DOHH2 (cell line): ENCODE measurements at regions not wholly inside any gene's neighbourhood (a gene's known extent, or its start where the extent isn't known, plus 50 kb on each side); places are given as distances from the start of the nearest gene placed in this dataset.

Experiments used
- H3F3A ChIP-seq: fragments of 200-600 bp; sonication (generic), shearing (Covaris generic); 2 replicates; pipeline ENCODE4 v1.6.0; 2016; ENCODE audit warnings: antibody characterized with exemption, mild to moderate bottlenecking; ENCODE audit not compliant: control insufficient read depth, insufficient read depth
- H3K27ac ChIP-seq: fragments of 200-600 bp; sonication (generic); 2 replicates; pipeline ENCODE4 v1.5.1; 2014; ENCODE audit warnings: low read depth, mild to moderate bottlenecking, low read length, moderate library complexity
- H3K27me3 ChIP-seq: fragments of 200-600 bp; sonication (generic); 2 replicates; pipeline ENCODE4 v1.6.1; 2014; ENCODE audit warnings: mild to moderate bottlenecking, low read length, mixed read lengths; ENCODE audit not compliant: control insufficient read depth
- H3K36me3 ChIP-seq: fragments of 200-600 bp; sonication (generic); 2 replicates; pipeline ENCODE4 v1.6.1; 2014; ENCODE audit warnings: mild to moderate bottlenecking, low read length, moderate library complexity, mixed read lengths; ENCODE audit not compliant: control insufficient read depth
- H3K4me1 ChIP-seq: fragments of 200-600 bp; sonication (generic); 2 replicates; pipeline ENCODE4 v1.6.1; 2014; ENCODE audit warnings: mild to moderate bottlenecking, low read length, mixed read lengths; ENCODE audit not compliant: control insufficient read depth
- H3K4me2 ChIP-seq: fragments of 200-600 bp; sonication (generic); 2 replicates; pipeline ENCODE4 v1.6.0; 2014; ENCODE audit warnings: mild to moderate bottlenecking, low read length, moderate library complexity
- H3K4me3 ChIP-seq: fragments of 200-600 bp; sonication (generic); 2 replicates; pipeline ENCODE4 v1.5.1; 2014; ENCODE audit warnings: mild to moderate bottlenecking, low read length, mixed read lengths
- H3K79me2 ChIP-seq: fragments of 200-600 bp; sonication (generic); 2 replicates; pipeline ENCODE4 v1.6.1; 2014; ENCODE audit warnings: mild to moderate bottlenecking, low read length, mixed read lengths; ENCODE audit not compliant: control insufficient read depth
- H3K9me2 ChIP-seq: fragments of 200-600 bp; sonication (generic); replicated peaks from 2 replicates; pipeline ENCODE4 v1.6.1; 2014; ENCODE audit warnings: mild to moderate bottlenecking, low read length, mixed read lengths; ENCODE audit not compliant: control insufficient read depth
- H3K9me3 ChIP-seq: fragments of 200-600 bp; sonication (generic); 2 replicates; pipeline ENCODE4 v1.6.1; 2014; ENCODE audit warnings: antibody characterized with exemption, low read length, mixed read lengths; ENCODE audit not compliant: control insufficient read depth, insufficient read depth
- H4K20me1 ChIP-seq: fragments of 200-600 bp; sonication (generic); 2 replicates; pipeline ENCODE4 v1.6.0; 2014; ENCODE audit warnings: low read depth, mild to moderate bottlenecking, antibody characterized with exemption, low read length, moderate library complexity; ENCODE audit not compliant: control insufficient read depth, insufficient read depth
- EZH2phosphoT487 ChIP-seq: fragments of 200-600 bp; sonication (generic); IDR thresholded peaks from 2 replicates; pipeline ENCODE4 v1.6.1; 2017; ENCODE audit warnings: borderline replicate concordance, mild to moderate bottlenecking, antibody characterized with exemption, low read length, moderate library complexity, mixed read lengths
- TF ChIP-seq, protein P1 (sequence below): fragments of 200-600 bp; sonication (generic); IDR thresholded peaks from one replicate; pipeline ENCODE4 v1.5.1; 2014; ENCODE audit warnings: antibody characterized with exemption, mild to moderate bottlenecking, low read depth, low read length; ENCODE audit not compliant: poor library complexity, severe bottlenecking

DNA sequence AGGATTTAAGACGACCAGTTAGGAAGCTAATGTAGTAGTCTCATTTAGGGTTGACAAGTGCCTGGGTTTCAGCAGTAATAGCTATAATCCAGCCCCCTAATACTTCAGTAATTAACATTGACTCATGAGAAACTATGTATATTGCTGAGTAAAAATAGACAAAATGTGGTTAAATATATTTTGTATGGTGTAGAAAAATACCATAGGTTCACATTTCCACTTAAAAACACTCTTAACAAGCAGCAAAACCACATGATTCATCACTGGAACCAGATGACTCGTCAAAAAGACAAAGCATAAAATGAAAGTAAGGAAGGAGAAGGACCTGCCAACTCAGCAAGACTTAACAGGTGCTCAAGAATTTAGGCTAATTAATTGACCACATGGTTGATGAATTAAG lies 288.9 kb downstream of the EFHB start:
- Histone ChIP-seq H3F3A (no peaks in the 10 kb centered on the region), H3K79me2 (no peaks in the 10 kb centered on the region), H3K4me1 (peaks cover 24% of the 10 kb centered on the region), H4K20me1 (no peaks in the 10 kb centered on the region), H3K36me3 (no peaks in the 10 kb centered on the region), H3K9me2 (no peaks in the 10 kb centered on the region), H3K4me3 (no peak overlapping the region), H3K9me3 (peaks cover 11% of the 10 kb centered on the region; the same call in 1 of the 2 replicates), H3K27ac (no peak overlapping the region), H3K27me3 (no peaks in the 10 kb centered on the region), H3K4me2 (no peak overlapping the region)
- TF ChIP-seq, protein P1, sequence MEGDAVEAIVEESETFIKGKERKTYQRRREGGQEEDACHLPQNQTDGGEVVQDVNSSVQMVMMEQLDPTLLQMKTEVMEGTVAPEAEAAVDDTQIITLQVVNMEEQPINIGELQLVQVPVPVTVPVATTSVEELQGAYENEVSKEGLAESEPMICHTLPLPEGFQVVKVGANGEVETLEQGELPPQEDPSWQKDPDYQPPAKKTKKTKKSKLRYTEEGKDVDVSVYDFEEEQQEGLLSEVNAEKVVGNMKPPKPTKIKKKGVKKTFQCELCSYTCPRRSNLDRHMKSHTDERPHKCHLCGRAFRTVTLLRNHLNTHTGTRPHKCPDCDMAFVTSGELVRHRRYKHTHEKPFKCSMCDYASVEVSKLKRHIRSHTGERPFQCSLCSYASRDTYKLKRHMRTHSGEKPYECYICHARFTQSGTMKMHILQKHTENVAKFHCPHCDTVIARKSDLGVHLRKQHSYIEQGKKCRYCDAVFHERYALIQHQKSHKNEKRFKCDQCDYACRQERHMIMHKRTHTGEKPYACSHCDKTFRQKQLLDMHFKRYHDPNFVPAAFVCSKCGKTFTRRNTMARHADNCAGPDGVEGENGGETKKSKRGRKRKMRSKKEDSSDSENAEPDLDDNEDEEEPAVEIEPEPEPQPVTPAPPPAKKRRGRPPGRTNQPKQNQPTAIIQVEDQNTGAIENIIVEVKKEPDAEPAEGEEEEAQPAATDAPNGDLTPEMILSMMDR: no peak
- TF ChIP-seq EZH2phosphoT487: no peak

DNA sequence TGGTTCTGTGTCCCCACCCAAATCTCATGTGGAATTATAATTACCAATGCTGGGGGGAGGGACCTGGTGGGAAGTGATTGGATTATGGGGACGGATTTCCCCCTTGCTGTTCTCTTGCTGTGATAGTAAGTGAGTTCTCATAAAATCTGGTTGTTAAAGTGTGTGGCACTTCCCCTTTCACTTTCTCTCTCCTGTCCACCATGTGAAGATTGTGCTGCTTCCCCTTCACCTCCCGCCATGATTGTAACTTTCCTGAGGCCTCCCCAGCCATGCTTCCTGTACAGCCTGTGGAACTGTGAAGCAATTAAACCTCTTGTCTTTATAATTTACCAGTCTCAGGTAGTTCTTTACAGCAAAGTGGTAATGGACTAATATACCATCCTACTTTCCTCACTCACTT lies 289.6 kb downstream of the EFHB start:
- Histone ChIP-seq H3F3A (no peaks in the 10 kb centered on the region), H3K36me3 (no peaks in the 10 kb centered on the region), H3K9me3 (peaks cover 11% of the 10 kb centered on the region; the same call in 1 of the 2 replicates), H3K79me2 (no peaks in the 10 kb centered on the region), H3K4me2 (no peak overlapping the region), H3K4me1 (peaks cover 24% of the 10 kb centered on the region), H4K20me1 (no peaks in the 10 kb centered on the region), H3K4me3 (no peak overlapping the region), H3K27me3 (no peaks in the 10 kb centered on the region), H3K27ac (no peak overlapping the region), H3K9me2 (no peaks in the 10 kb centered on the region)
- TF ChIP-seq EZH2phosphoT487: no peak
- TF ChIP-seq, protein P1: no peak

DNA sequence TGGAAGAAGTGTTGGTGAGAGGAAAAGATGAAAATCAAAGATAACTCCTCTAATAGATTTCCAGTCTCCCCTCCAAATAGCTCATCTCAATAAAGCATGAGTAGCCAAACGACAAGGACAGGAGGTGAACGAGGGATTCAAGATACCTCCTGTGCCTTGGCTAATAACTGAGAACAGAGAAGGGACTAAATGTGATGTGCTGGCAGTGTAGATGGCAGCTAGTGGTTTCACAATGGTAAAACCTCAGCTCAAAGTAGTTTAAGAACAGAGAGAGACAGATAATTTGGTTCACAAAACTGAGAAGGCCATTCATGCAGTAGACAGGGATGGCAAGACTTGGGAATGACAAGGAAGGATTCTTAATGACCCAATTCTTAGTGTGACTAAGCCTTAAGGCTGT lies 292.6 kb downstream of the EFHB start:
- TF ChIP-seq EZH2phosphoT487: no peak
- TF ChIP-seq, protein P1: no peak
- Histone ChIP-seq H3K79me2 (no peaks in the 10 kb centered on the region), H3F3A (no peaks in the 10 kb centered on the region), H3K4me1 (peaks cover 24% of the 10 kb centered on the region), H3K4me2 (no peak overlapping the region), H4K20me1 (no peaks in the 10 kb centered on the region), H3K9me2 (no peaks in the 10 kb centered on the region), H3K36me3 (no peaks in the 10 kb centered on the region), H3K27me3 (no peaks in the 10 kb centered on the region), H3K4me3 (no peak overlapping the region), H3K27ac (no peak overlapping the region), H3K9me3 (peaks cover 11% of the 10 kb centered on the region; the same call in 1 of the 2 replicates)
